Stomach (tissue), 8 donors: ENCODE measurements at regions not wholly inside any gene's neighbourhood (a gene's known extent, or its start where the extent isn't known, plus 50 kb on each side); places are given as distances from the start of the nearest gene placed in this dataset.
A peak's percentile ranks its signal among the peaks of the same experiment; 100 is the strongest.

ENCODE experiments used
- DNase-seq, 2 donors: peaks; one replicate each; pipeline versions ENCODE4 v3.0.0 to v3.0.0-alpha.2; 2013 to 2019
- H3K27ac ChIP-seq, 5 donors: fragments of 200-600 bp in 4 of 5; sonication (generic) in 4 of 5; one replicate each; pipeline ENCODE4 v1.5.1; 2013 to 2019; ENCODE audit warnings: mild to moderate bottlenecking in 1 of 5, moderate library complexity in 1 of 5
- H3K27me3 ChIP-seq, 3 donors: fragments of 200-600 bp; sonication (generic); one replicate each; pipeline ENCODE4 v1.5.1; 2017 to 2019; ENCODE audit warnings: mixed run types in 1 of 3
- H3K36me3 ChIP-seq, 4 donors: fragments of 200-600 bp; sonication (generic); 1 replicate in 3 of 4; 2 replicates in 1 of 4; pipeline ENCODE4 v1.5.1; 2016 to 2019
- H3K4me1 ChIP-seq, 4 donors: fragments of 200-600 bp; sonication (generic); one replicate each; pipeline ENCODE4 v1.5.1; 2016 to 2019
- H3K4me3 ChIP-seq, 4 donors: fragments of 200-600 bp; sonication (generic) in 3 of 4; one replicate each; pipeline ENCODE4 v1.5.1; 2016 to 2019; ENCODE audit warnings: mild to moderate bottlenecking in 1 of 4
- H3K9me3 ChIP-seq, 4 donors: fragments of 200-600 bp; sonication (generic); one replicate each; pipeline ENCODE4 v1.5.1; 2016 to 2019
- EP300 ChIP-seq: sonication (generic); formaldehyde crosslinking; IDR thresholded peaks from one replicate; pipeline ENCODE4 v1.6.1; 2017; ENCODE audit warnings: antibody characterized with exemption
- POLR2A ChIP-seq, 4 donors: fragments of 450-650 bp; IDR thresholded peaks; one replicate each; pipeline ENCODE4 v1.6.1; 2016; ENCODE audit warnings: antibody characterized with exemption in 4 of 4, control low read depth in 2 of 4, mild to moderate bottlenecking in 1 of 4, moderate library complexity in 1 of 4
- POLR2AphosphoS5 ChIP-seq, 3 donors: sonication (generic); formaldehyde crosslinking; IDR thresholded peaks; one replicate each; pipeline ENCODE4 v1.6.1; 2016; ENCODE audit warnings: antibody characterized with exemption in 3 of 3
- WGBS, 5 donors: extraction: QIAGEN DNeasy Blood & Tissue Kit in 3 of 5; methylation state at CpG; one replicate each; pipeline versions ENCODE4 v1.1.5 to v1.1.7; 2013 to 2018; 5-methylcytosine and 5-hydroxymethylcytosine counted together
- intact Hi-C: fragments of 100-400 bp; cut with DNase I; formaldehyde crosslinking; loops from one replicate; pipeline ENCODE4 v1.15.1; 2023; ENCODE audit warnings: low total_unique reads
- TF ChIP-seq, protein P1 (sequence below), 7 experiments: fragments of 450-650 bp in 4 of 7; fragments of 200-600 bp in 3 of 7; sonication (generic) in 3 of 7; IDR thresholded peaks; one replicate each; pipeline ENCODE4 v1.5.1; 2016 to 2019; ENCODE audit warnings: antibody characterized with exemption in 7 of 7, control low read depth in 2 of 7, mild to moderate bottlenecking in 1 of 7
- donor health status: healthy with polysubstance abuse.
- donor health status: Bipolar disorder and iron deficiency.
- donor health status: healthy.

- TF ChIP-seq EP300 (no peak), POLR2A (IDR thresholded peaks at IDR 0.05) (no peak), POLR2AphosphoS5 (IDR thresholded peaks at IDR 0.05) (no peak)
- TF ChIP-seq, protein P1, sequence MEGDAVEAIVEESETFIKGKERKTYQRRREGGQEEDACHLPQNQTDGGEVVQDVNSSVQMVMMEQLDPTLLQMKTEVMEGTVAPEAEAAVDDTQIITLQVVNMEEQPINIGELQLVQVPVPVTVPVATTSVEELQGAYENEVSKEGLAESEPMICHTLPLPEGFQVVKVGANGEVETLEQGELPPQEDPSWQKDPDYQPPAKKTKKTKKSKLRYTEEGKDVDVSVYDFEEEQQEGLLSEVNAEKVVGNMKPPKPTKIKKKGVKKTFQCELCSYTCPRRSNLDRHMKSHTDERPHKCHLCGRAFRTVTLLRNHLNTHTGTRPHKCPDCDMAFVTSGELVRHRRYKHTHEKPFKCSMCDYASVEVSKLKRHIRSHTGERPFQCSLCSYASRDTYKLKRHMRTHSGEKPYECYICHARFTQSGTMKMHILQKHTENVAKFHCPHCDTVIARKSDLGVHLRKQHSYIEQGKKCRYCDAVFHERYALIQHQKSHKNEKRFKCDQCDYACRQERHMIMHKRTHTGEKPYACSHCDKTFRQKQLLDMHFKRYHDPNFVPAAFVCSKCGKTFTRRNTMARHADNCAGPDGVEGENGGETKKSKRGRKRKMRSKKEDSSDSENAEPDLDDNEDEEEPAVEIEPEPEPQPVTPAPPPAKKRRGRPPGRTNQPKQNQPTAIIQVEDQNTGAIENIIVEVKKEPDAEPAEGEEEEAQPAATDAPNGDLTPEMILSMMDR (IDR thresholded peaks at IDR 0.05): no peak
- 71 to 84% (median 80%) methylated on average over 5 of the region's 5 CpGs for WGBS, 5 donors
- H3K4me3 ChIP-seq: no peak overlapping the region
- no peaks in the 10 kb centered on the region for H3K27me3 ChIP-seq
- no peak overlapping the region for H3K27ac ChIP-seq
- H3K36me3 ChIP-seq: no peaks in the 10 kb centered on the region
- H3K9me3 ChIP-seq: no peaks in the 10 kb centered on the region
- intact Hi-C loops: no loop called here
- H3K4me1 ChIP-seq: peaks cover 0 to 6% (median 0%) of the 10 kb centered on the region in 4 donors
- DNase-seq: no peak
These were observed 61.6 kb upstream of the LINC00305 start for GRCh38 chr18:64210401-64210949.

DNA sequence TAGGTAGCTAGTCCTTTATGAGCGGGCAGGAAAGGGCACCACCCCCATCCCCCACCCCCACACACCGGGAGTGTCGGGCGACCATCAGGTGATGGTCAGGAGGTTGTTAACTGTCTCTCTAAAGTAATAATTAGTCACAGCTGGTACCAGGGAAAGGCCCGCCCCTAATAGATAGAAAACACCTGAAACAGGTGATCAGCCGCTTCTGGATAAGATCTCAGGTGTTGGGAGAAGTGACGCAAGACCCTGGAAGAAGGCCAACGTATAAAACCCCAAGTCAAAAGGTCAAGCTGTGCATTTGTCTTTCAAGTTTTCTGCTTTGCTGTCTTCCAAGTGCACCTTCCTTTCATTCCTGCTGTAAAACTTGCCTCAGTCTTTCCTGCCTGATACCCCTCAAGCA is 59.6 kb upstream of the LINC00305 start:
- 67 to 90% (median 76%) methylated on average over 8 of the region's 8 CpGs for WGBS, 5 donors
- TF ChIP-seq POLR2AphosphoS5 (IDR thresholded peaks at IDR 0.05): no peak
- no peak for TF ChIP-seq POLR2A (IDR thresholded peaks at IDR 0.05)

GRCh38 chr18:64207820-64208219 is 58.9 kb upstream of the LINC00305 start:
- TF ChIP-seq EP300 (no peak), POLR2A (IDR thresholded peaks at IDR 0.05) (no peak), POLR2AphosphoS5 (IDR thresholded peaks at IDR 0.05) (no peak)
- TF ChIP-seq, protein P1 (IDR thresholded peaks at IDR 0.05): no peak
- intact Hi-C loops: no loop called here
- H3K9me3 ChIP-seq: no peaks in the 10 kb centered on the region
- H3K36me3 ChIP-seq: no peaks in the 10 kb centered on the region
- WGBS, 5 donors: 70 to 80% (median 71%) methylated on average over 5 of the region's 5 CpGs
- no peak overlapping the region for H3K27ac ChIP-seq
- H3K4me3 ChIP-seq: no peak overlapping the region
- H3K4me1 ChIP-seq: peaks cover 0 to 6% (median 0%) of the 10 kb centered on the region in 4 donors
- no peak for DNase-seq
- H3K27me3 ChIP-seq: no peaks in the 10 kb centered on the region

More for the DNA sequence above, 59.6 kb upstream of the LINC00305 start:
- DNase-seq: no peak
- intact Hi-C loops: no loop called here
- Histone ChIP-seq H3K9me3 (no peaks in the 10 kb centered on the region), H3K36me3 (no peaks in the 10 kb centered on the region), H3K4me3 (no peak overlapping the region), H3K4me1 (peaks cover 0 to 6% (median 0%) of the 10 kb centered on the region in 4 donors), H3K27me3 (no peaks in the 10 kb centered on the region), H3K27ac (no peak overlapping the region)

- intact Hi-C loops: no loop called here
- Histone ChIP-seq H3K4me3 (no peak overlapping the region), H3K9me3 (no peaks in the 10 kb centered on the region), H3K27me3 (no peaks in the 10 kb centered on the region), H3K36me3 (no peaks in the 10 kb centered on the region), H3K4me1 (peaks cover 0 to 10% (median 0%) of the 10 kb centered on the region in 4 donors), H3K27ac (no peak overlapping the region)
- TF ChIP-seq EP300 (no peak), POLR2AphosphoS5 (IDR thresholded peaks at IDR 0.05) (no peak), POLR2A (IDR thresholded peaks at IDR 0.05) (no peak)
- TF ChIP-seq, protein P1 (IDR thresholded peaks at IDR 0.05): no peak
- no peak for DNase-seq
- WGBS, 5 donors: 32 to 46% (median 37%) methylated on average over 3 of the region's 3 CpGs
These were observed 54.4 kb upstream of the LINC00305 start for GRCh38 chr18:64203295-64203694.

DNA sequence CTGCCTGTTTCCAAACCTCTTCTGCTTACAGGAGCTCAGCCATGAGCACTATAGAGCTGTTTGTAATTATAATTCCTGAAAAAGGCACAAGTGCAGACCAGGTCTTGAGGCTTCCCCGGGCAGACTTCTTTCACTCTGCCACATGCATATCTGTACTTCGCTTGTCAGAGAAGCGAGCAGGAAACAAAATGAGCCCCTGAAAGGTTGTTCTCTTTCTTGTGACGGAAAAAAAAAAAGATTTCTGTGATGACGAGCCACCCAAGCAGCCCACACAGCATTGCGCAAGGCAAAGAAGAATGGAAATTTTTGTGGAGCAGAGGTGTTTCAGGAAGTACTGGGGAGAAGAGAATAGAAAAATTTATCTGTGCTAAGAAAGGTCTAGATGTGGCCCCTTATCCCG is 54.0 kb upstream of the LINC00305 start:
- 22 to 41% (median 27%) methylated on average over 7 of the region's 7 CpGs for WGBS, 5 donors
- DNase-seq: peak in 1 of 2 donors; percentile 26
- H3K4me3 ChIP-seq: no peak overlapping the region
- H3K27me3 ChIP-seq: no peaks in the 10 kb centered on the region
- no peak overlapping the region for H3K27ac ChIP-seq
- H3K4me1 ChIP-seq: peaks cover 0 to 9% (median 0%) of the 10 kb centered on the region in 4 donors
- H3K9me3 ChIP-seq: no peaks in the 10 kb centered on the region
- TF ChIP-seq EP300: no peak
- TF ChIP-seq POLR2A (IDR thresholded peaks at IDR 0.05): no peak
- TF ChIP-seq, protein P1 (IDR thresholded peaks at IDR 0.05): no peak
- TF ChIP-seq POLR2AphosphoS5 (IDR thresholded peaks at IDR 0.05): no peak
- intact Hi-C loops: no loop called here
- no peaks in the 10 kb centered on the region for H3K36me3 ChIP-seq
